ENCODE measurements at regions not wholly inside any gene's neighbourhood (a gene's known extent, or its start where the extent isn't known, plus 50 kb on each side); places are given as distances from the start of the nearest gene placed in this dataset.
"Not testable (repeated sequence)": the region's sequence is repeated elsewhere in the genome, so short reads cannot be mapped to it uniquely, and the experiment has no call there.

GRCh38 chr3:87437765-87438164 lies 161.4 kb upstream of the POU1F1 start:
- H3K27me3 ChIP-seq (ENCODE audit: control insufficient read depth in 1 of 2, insufficient read depth in 2 of 2, low read length in 2 of 2): no peaks in the 10 kb centered on the region

GRCh38 chr3:87436781-87437543 lies 160.6 kb upstream of the POU1F1 start:
- H3K9ac ChIP-seq (ENCODE audit: low read length in 2 of 2): no peak overlapping the region
- H3K4me1 ChIP-seq (ENCODE audit: control insufficient read depth, insufficient read depth, low read length): no peaks in the 10 kb centered on the region
- H3K36me3 ChIP-seq (ENCODE audit: control insufficient read depth in 2 of 2, insufficient read depth in 2 of 2, low read length in 2 of 2): no peaks in the 10 kb centered on the region
- no peak overlapping the region for H3K4me3 ChIP-seq (ENCODE audit: low read length in 2 of 2)
- H3K9me3 ChIP-seq (ENCODE audit: control insufficient read depth in 2 of 2, low read length in 2 of 2): no peaks in the 10 kb centered on the region
- no peak overlapping the region for H3K27ac ChIP-seq (ENCODE audit: low read length)
- H3K27me3 ChIP-seq (ENCODE audit: control insufficient read depth in 1 of 2, insufficient read depth in 2 of 2, low read length in 2 of 2): no peaks in the 10 kb centered on the region

More at GRCh38 chr3:87437765-87438164, 161.4 kb upstream of the POU1F1 start:
- H3K27ac ChIP-seq (ENCODE audit: low read length): no peak overlapping the region
- no peak overlapping the region for H3K9ac ChIP-seq (ENCODE audit: low read length in 2 of 2)
- no peaks in the 10 kb centered on the region for H3K36me3 ChIP-seq (ENCODE audit: control insufficient read depth in 2 of 2, insufficient read depth in 2 of 2, low read length in 2 of 2)
- no peak overlapping the region for H3K4me3 ChIP-seq (ENCODE audit: low read length in 2 of 2)
- no peaks in the 10 kb centered on the region for H3K4me1 ChIP-seq (ENCODE audit: control insufficient read depth, insufficient read depth, low read length)
- H3K9me3 ChIP-seq (ENCODE audit: control insufficient read depth in 2 of 2, low read length in 2 of 2): no peaks in the 10 kb centered on the region

DNA sequence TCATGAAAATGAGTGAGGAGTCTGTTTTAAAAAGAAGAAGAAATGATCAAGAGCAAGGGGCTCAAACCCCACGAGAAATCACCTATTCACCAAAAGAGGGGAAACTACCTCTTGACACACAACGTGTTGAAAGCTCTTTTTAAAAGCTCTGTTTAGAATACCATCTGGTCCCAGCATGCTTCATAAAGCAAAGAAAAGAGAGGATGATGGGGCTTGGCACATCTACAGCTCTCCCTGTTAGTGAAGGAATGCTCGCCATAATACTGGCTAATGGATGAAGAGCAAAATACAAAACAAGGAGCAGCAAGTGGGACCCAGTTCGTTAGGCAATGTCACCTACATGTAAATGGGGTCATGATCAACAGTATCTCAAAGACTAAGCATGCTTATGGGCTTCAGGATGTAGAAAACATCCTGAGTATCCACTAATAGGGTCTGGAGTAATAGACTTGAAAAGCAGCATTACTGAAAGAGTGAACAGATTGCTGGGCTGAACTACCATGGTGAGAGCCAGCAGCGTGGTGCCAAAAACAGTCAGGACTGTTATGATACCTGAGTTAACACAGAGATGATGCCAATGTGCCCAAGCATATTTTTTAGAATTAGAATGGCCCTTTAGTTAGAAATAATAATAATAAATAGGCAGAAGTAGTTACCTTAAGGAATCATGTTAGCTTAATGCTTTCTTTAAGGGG lies 159.7 kb upstream of the POU1F1 start:
- H3K27ac ChIP-seq (ENCODE audit: low read length): no peak overlapping the region
- no peak overlapping the region for H3K4me3 ChIP-seq (ENCODE audit: low read length in 2 of 2)
- H3K9ac ChIP-seq (ENCODE audit: low read length in 2 of 2): no peak overlapping the region
- H3K27me3 ChIP-seq (ENCODE audit: control insufficient read depth in 1 of 2, insufficient read depth in 2 of 2, low read length in 2 of 2): no peaks in the 10 kb centered on the region
- H3K36me3 ChIP-seq (ENCODE audit: control insufficient read depth in 2 of 2, insufficient read depth in 2 of 2, low read length in 2 of 2): no peaks in the 10 kb centered on the region
- no peaks in the 10 kb centered on the region for H3K9me3 ChIP-seq (ENCODE audit: control insufficient read depth in 2 of 2, low read length in 2 of 2)
- no peaks in the 10 kb centered on the region for H3K4me1 ChIP-seq (ENCODE audit: control insufficient read depth, insufficient read depth, low read length)

DNA sequence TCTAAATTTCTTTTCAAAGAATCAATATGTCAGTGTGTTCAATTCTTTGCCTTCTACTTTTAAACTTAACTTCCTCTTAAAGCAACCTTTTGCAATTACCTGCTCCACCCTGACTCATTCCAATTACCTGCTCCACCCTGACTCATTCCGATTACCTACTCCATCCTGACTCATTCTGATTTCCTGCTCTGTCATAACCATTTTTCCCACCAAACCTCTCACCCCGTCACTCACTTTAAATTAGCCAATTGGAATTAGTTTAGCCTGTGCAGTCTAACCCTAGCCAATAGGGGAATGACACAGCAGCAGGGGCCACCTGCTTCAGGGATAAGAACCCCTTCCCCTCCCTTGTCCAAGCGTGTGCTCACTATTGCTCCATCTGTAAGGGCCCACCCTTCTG lies 157.1 kb upstream of the POU1F1 start:
- H3K4me1 ChIP-seq (ENCODE audit: control insufficient read depth, insufficient read depth, low read length); H3K27ac ChIP-seq (ENCODE audit: low read length); H3K9me3 ChIP-seq (ENCODE audit: control insufficient read depth in 2 of 2, low read length in 2 of 2); H3K27me3 ChIP-seq (ENCODE audit: control insufficient read depth in 1 of 2, insufficient read depth in 2 of 2, low read length in 2 of 2); H3K9ac ChIP-seq (ENCODE audit: low read length in 2 of 2); H3K36me3 ChIP-seq (ENCODE audit: control insufficient read depth in 2 of 2, insufficient read depth in 2 of 2, low read length in 2 of 2); H3K4me3 ChIP-seq (ENCODE audit: low read length in 2 of 2): not testable (repeated sequence)

DNA sequence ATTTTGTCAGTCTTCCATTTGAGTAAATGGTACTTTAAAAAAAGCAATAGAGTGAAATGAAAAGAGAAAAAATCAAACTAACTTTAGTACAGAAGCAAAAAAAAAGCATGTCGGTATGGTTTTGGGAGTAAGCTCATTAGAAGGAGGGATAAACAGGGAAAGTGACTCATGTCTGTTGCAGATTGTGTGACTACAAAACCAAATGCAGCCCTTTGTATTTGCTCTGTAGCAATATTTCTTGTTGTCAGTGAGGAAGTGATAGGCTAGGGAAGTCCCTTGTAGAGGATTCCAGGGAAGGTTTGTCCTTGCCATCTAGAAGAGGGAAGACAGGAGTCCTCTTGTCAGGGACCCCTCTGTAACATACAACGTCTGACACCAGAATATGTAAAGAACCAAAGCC lies 150.5 kb upstream of the POU1F1 start:
- Histone ChIP-seq H3K9ac (ENCODE audit: low read length in 2 of 2) (no peak overlapping the region), H3K36me3 (ENCODE audit: control insufficient read depth in 2 of 2, insufficient read depth in 2 of 2, low read length in 2 of 2) (no peaks in the 10 kb centered on the region), H3K4me1 (ENCODE audit: control insufficient read depth, insufficient read depth, low read length) (no peaks in the 10 kb centered on the region), H3K27ac (ENCODE audit: low read length) (no peak overlapping the region), H3K27me3 (ENCODE audit: control insufficient read depth in 1 of 2, insufficient read depth in 2 of 2, low read length in 2 of 2) (no peaks in the 10 kb centered on the region), H3K4me3 (ENCODE audit: low read length in 2 of 2) (no peak overlapping the region), H3K9me3 (ENCODE audit: control insufficient read depth in 2 of 2, low read length in 2 of 2) (no peaks in the 10 kb centered on the region)

- Histone ChIP-seq H3K9ac (ENCODE audit: low read length in 2 of 2) (no peak overlapping the region), H3K27me3 (ENCODE audit: control insufficient read depth in 1 of 2, insufficient read depth in 2 of 2, low read length in 2 of 2) (no peaks in the 10 kb centered on the region), H3K4me1 (ENCODE audit: control insufficient read depth, insufficient read depth, low read length) (no peaks in the 10 kb centered on the region), H3K36me3 (ENCODE audit: control insufficient read depth in 2 of 2, insufficient read depth in 2 of 2, low read length in 2 of 2) (no peaks in the 10 kb centered on the region), H3K27ac (ENCODE audit: low read length) (no peak overlapping the region), H3K9me3 (ENCODE audit: control insufficient read depth in 2 of 2, low read length in 2 of 2) (no peaks in the 10 kb centered on the region), H3K4me3 (ENCODE audit: low read length in 2 of 2) (no peak overlapping the region)
Observed at GRCh38 chr3:87425056-87425455, 148.7 kb upstream of the POU1F1 start.

DNA sequence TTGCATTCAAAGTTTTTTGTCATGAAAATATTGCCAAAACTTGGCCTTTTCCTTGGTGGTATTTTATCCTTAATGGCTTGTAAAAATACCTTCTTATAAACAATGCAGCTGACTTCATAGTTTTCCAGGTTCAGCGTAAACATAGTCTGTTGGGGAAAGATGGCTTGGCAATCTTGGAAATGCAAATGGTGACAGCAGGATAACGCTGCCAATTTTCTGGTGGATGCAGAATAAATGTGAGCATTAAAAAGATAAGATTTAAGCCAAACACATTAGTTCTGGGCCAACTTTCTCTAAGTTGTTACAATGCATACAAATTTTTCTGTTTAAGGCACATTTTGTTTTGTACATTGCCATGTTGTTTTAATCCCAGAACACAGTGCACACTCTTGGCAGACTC lies 147.0 kb upstream of the POU1F1 start:
- H3K4me3 ChIP-seq (ENCODE audit: low read length in 2 of 2): no peak overlapping the region
- no peaks in the 10 kb centered on the region for H3K27me3 ChIP-seq (ENCODE audit: control insufficient read depth in 1 of 2, insufficient read depth in 2 of 2, low read length in 2 of 2)

DNA sequence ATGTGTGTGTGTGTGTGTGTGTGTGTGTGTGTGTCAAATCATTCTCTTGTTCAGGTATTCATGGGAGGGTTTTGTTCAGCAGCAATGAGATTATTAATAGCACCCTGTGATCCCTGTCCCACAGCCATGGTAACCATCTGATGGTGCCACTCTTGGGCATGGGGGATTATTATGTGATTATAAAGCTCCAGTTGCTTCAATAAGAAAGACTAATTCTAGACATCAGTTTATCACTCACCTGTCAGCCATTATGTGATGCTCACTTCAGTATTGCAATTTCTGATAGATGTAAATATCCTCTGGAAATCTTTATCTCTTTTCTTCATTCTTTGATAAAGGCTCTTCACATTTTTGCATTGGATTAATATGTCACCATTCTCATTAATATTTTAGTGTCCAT lies 145.9 kb upstream of the POU1F1 start:
- H3K4me1 ChIP-seq (ENCODE audit: control insufficient read depth, insufficient read depth, low read length): no peaks in the 10 kb centered on the region
- H3K4me3 ChIP-seq (ENCODE audit: low read length in 2 of 2): no peak overlapping the region
- H3K9ac ChIP-seq (ENCODE audit: low read length in 2 of 2): no peak overlapping the region
- no peak overlapping the region for H3K27ac ChIP-seq (ENCODE audit: low read length)
- no peaks in the 10 kb centered on the region for H3K27me3 ChIP-seq (ENCODE audit: control insufficient read depth in 1 of 2, insufficient read depth in 2 of 2, low read length in 2 of 2)
- H3K9me3 ChIP-seq (ENCODE audit: control insufficient read depth in 2 of 2, low read length in 2 of 2): no peaks in the 10 kb centered on the region
- H3K36me3 ChIP-seq (ENCODE audit: control insufficient read depth in 2 of 2, insufficient read depth in 2 of 2, low read length in 2 of 2): no peaks in the 10 kb centered on the region

More for the DNA sequence above, 147.0 kb upstream of the POU1F1 start:
- H3K4me1 ChIP-seq (ENCODE audit: control insufficient read depth, insufficient read depth, low read length): no peaks in the 10 kb centered on the region
- no peak overlapping the region for H3K27ac ChIP-seq (ENCODE audit: low read length)
- H3K9ac ChIP-seq (ENCODE audit: low read length in 2 of 2): no peak overlapping the region
- H3K36me3 ChIP-seq (ENCODE audit: control insufficient read depth in 2 of 2, insufficient read depth in 2 of 2, low read length in 2 of 2): no peaks in the 10 kb centered on the region
- no peaks in the 10 kb centered on the region for H3K9me3 ChIP-seq (ENCODE audit: control insufficient read depth in 2 of 2, low read length in 2 of 2)

- Histone ChIP-seq H3K27me3 (ENCODE audit: control insufficient read depth in 1 of 2, insufficient read depth in 2 of 2, low read length in 2 of 2) (no peaks in the 10 kb centered on the region), H3K4me1 (ENCODE audit: control insufficient read depth, insufficient read depth, low read length) (no peaks in the 10 kb centered on the region), H3K9me3 (ENCODE audit: control insufficient read depth in 2 of 2, low read length in 2 of 2) (no peaks in the 10 kb centered on the region), H3K27ac (ENCODE audit: low read length) (no peak overlapping the region), H3K9ac (ENCODE audit: low read length in 2 of 2) (no peak overlapping the region), H3K36me3 (ENCODE audit: control insufficient read depth in 2 of 2, insufficient read depth in 2 of 2, low read length in 2 of 2) (no peaks in the 10 kb centered on the region), H3K4me3 (ENCODE audit: low read length in 2 of 2) (no peak overlapping the region)
Observed at GRCh38 chr3:87420171-87420570, 143.8 kb upstream of the POU1F1 start.

GRCh38 chr3:87414271-87414670 lies 137.9 kb upstream of the POU1F1 start:
- H3K4me3 ChIP-seq (ENCODE audit: low read length in 2 of 2): no peak overlapping the region
- no peak overlapping the region for H3K9ac ChIP-seq (ENCODE audit: low read length in 2 of 2)
- H3K4me1 ChIP-seq (ENCODE audit: control insufficient read depth, insufficient read depth, low read length): no peaks in the 10 kb centered on the region
- no peaks in the 10 kb centered on the region for H3K36me3 ChIP-seq (ENCODE audit: control insufficient read depth in 2 of 2, insufficient read depth in 2 of 2, low read length in 2 of 2)
- no peak overlapping the region for H3K27ac ChIP-seq (ENCODE audit: low read length)
- no peaks in the 10 kb centered on the region for H3K27me3 ChIP-seq (ENCODE audit: control insufficient read depth in 1 of 2, insufficient read depth in 2 of 2, low read length in 2 of 2)
- H3K9me3 ChIP-seq (ENCODE audit: control insufficient read depth in 2 of 2, low read length in 2 of 2): no peaks in the 10 kb centered on the region

- no peaks in the 10 kb centered on the region for H3K27me3 ChIP-seq (ENCODE audit: control insufficient read depth in 1 of 2, insufficient read depth in 2 of 2, low read length in 2 of 2)
- no peak overlapping the region for H3K4me3 ChIP-seq (ENCODE audit: low read length in 2 of 2)
- H3K9me3 ChIP-seq (ENCODE audit: control insufficient read depth in 2 of 2, low read length in 2 of 2): no peaks in the 10 kb centered on the region
- no peak overlapping the region for H3K9ac ChIP-seq (ENCODE audit: low read length in 2 of 2)
- no peaks in the 10 kb centered on the region for H3K36me3 ChIP-seq (ENCODE audit: control insufficient read depth in 2 of 2, insufficient read depth in 2 of 2, low read length in 2 of 2)
- H3K27ac ChIP-seq (ENCODE audit: low read length): no peak overlapping the region
- no peaks in the 10 kb centered on the region for H3K4me1 ChIP-seq (ENCODE audit: control insufficient read depth, insufficient read depth, low read length)
Observed at GRCh38 chr3:87413814-87414213, 137.4 kb upstream of the POU1F1 start.

Data from stomach smooth muscle (tissue), 2 donors.